GM23338 (cell line): ENCODE measurements at regions not wholly inside any gene's neighbourhood (a gene's known extent, or its start where the extent isn't known, plus 50 kb on each side); places are given as distances from the start of the nearest gene placed in this dataset.

Source experiments
- CTCF ChIP-seq, 2 experiments: fragments of 200-600 bp in 1 of 2; sonication (generic) in 1 of 2; conservative IDR thresholded peaks; 2 replicates each; pipeline versions ENCODE4 v1.5.1 to v1.6.1; 2016 to 2017; ENCODE audit warnings: antibody characterized with exemption in 2 of 2, low read depth in 2 of 2, mild to moderate bottlenecking in 2 of 2, moderate library complexity in 1 of 2
- EZH2 ChIP-seq: fragments of 200-600 bp; sonication (generic); IDR thresholded peaks from one replicate; pipeline ENCODE4 v1.8.0; 2017; ENCODE audit warnings: antibody characterized with exemption, mild to moderate bottlenecking, low read depth; ENCODE audit not compliant: unreplicated experiment
- EZH2phosphoT487 ChIP-seq: fragments of 200-600 bp; sonication (generic); IDR thresholded peaks from one replicate; pipeline ENCODE4 v1.8.1; 2018; ENCODE audit warnings: antibody characterized with exemption; ENCODE audit not compliant: unreplicated experiment
- JUNB ChIP-seq: IDR thresholded peaks from one replicate; pipeline ENCODE4 v1.6.1; 2016; ENCODE audit warnings: antibody characterized with exemption; ENCODE audit not compliant: unreplicated experiment
- POLR2AphosphoS5 ChIP-seq: IDR thresholded peaks from 2 replicates; pipeline ENCODE4 v1.6.1; 2016; ENCODE audit warnings: antibody characterized with exemption, low read depth
- REST ChIP-seq: IDR thresholded peaks from one replicate; pipeline ENCODE4 v1.6.1; 2018; ENCODE audit warnings: antibody characterized with exemption; ENCODE audit not compliant: unreplicated experiment

GRCh38 chr18:64377446-64377845 lies 228.6 kb upstream of the LINC00305 start:
- TF ChIP-seq CTCF (conservative IDR thresholded peaks at IDR 0.05; ENCODE audit: low read depth in 2 of 2) (no peak), REST (no peak), EZH2phosphoT487 (no peak), JUNB (no peak), POLR2AphosphoS5 (no peak), EZH2 (no peak)
